ENCODE measurements at regions not wholly inside any gene's neighbourhood (a gene's known extent, or its start where the extent isn't known, plus 50 kb on each side); places are given as distances from the start of the nearest gene placed in this dataset.

DNA sequence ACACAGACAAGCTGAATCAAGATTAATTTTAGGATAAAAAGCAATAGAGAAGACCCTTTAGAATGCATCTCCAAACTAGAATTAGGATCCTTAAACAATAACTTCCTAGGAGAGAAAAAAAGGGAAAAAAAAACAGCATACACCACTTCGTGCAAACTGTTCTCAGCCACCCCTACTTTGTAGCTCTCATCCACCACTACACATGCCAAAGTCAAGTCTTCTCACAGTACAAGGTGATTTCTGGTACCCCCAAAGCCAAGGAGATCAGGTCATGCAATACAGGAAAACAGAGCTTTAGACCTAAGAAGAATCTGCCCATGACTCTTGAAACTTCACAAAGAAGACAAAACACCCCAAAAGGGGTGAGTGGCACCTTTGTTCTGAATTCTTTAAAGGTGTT is 166.9 kb downstream of the SUCNR1 start:
- H3K4me1 ChIP-seq (ENCODE audit: control insufficient read depth in 1 of 2, low read depth in 2 of 2): peaks cover 5 to 15% of the 10 kb centered on the region in 2 donors
- H3K36me3 ChIP-seq: no peaks in the 10 kb centered on the region
- H3K4me3 ChIP-seq: no peak overlapping the region
- H3K27ac ChIP-seq: no peak overlapping the region
- H3K27me3 ChIP-seq (replicated peaks; ENCODE audit: insufficient read depth): no peaks in the 10 kb centered on the region
- no peaks in the 10 kb centered on the region for H3K9me3 ChIP-seq
- TF ChIP-seq, protein P1, sequence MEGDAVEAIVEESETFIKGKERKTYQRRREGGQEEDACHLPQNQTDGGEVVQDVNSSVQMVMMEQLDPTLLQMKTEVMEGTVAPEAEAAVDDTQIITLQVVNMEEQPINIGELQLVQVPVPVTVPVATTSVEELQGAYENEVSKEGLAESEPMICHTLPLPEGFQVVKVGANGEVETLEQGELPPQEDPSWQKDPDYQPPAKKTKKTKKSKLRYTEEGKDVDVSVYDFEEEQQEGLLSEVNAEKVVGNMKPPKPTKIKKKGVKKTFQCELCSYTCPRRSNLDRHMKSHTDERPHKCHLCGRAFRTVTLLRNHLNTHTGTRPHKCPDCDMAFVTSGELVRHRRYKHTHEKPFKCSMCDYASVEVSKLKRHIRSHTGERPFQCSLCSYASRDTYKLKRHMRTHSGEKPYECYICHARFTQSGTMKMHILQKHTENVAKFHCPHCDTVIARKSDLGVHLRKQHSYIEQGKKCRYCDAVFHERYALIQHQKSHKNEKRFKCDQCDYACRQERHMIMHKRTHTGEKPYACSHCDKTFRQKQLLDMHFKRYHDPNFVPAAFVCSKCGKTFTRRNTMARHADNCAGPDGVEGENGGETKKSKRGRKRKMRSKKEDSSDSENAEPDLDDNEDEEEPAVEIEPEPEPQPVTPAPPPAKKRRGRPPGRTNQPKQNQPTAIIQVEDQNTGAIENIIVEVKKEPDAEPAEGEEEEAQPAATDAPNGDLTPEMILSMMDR (IDR thresholded peaks at IDR 0.05): no peak
- ATAC-seq (ENCODE audit: insufficient number of reproducible peaks, low FRiP score, low read depth) (no peak), DNase-seq (ENCODE audit: low spot score) (no peak)

DNA sequence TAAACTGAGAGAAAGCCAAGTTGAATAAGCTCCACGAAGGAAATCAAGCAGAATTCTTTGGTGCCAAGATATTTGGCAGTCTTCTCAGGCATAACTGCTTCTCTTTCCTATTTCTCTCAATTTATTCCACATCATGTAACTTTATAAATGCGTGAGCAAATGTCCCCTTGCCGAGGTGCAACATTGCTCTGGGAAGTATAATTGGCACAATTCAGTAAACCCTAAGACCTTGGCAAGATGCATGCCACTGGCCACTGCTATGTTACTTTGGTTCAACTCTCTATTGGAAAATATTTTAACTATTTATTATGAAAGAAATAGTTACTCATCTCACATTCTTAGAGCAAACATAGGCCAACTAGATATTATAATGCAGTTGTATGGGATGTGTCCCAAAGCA is 170.2 kb downstream of the SUCNR1 start:
- DNase-seq (ENCODE audit: low spot score) (no peak), ATAC-seq (ENCODE audit: insufficient number of reproducible peaks, low FRiP score, low read depth) (peak; percentile 31)
- Histone ChIP-seq H3K36me3 (no peaks in the 10 kb centered on the region), H3K27me3 (replicated peaks; ENCODE audit: insufficient read depth) (no peaks in the 10 kb centered on the region), H3K4me1 (ENCODE audit: control insufficient read depth in 1 of 2, low read depth in 2 of 2) (peaks cover 5 to 29% of the 10 kb centered on the region in 2 donors), H3K4me3 (no peak overlapping the region), H3K27ac (peak overlapping the region; percentile 13 to 38), H3K9me3 (no peaks in the 10 kb centered on the region)
- TF ChIP-seq, protein P1 (IDR thresholded peaks at IDR 0.05): no peak

DNA sequence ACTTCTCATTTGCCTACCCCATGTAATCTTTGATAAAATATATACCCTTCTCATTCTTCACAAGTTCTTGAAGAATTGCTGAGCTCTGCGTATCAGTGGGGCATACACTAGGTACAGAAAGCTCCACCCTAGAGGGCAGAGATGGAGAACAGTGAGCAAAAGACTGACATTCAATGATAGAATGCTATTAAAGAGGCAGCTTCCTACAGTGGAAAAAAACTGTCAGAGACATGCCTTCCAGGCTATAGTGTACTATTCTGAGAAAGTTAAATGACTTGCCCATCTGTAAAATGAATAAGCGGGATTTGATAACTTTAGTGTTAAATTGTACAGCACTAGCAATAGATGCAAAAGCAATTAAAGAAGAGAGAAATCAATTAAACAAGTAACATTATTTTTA is 172.8 kb downstream of the SUCNR1 start:
- Histone ChIP-seq H3K27me3 (replicated peaks; ENCODE audit: insufficient read depth) (no peaks in the 10 kb centered on the region), H3K4me3 (no peak overlapping the region), H3K27ac (no peak overlapping the region), H3K4me1 (ENCODE audit: control insufficient read depth in 1 of 2, low read depth in 2 of 2) (peaks cover 5 to 29% of the 10 kb centered on the region in 2 donors), H3K9me3 (no peaks in the 10 kb centered on the region), H3K36me3 (no peaks in the 10 kb centered on the region)
- DNase-seq (ENCODE audit: low spot score): no peak
- no peak for ATAC-seq (ENCODE audit: insufficient number of reproducible peaks, low FRiP score, low read depth)
- TF ChIP-seq, protein P1 (IDR thresholded peaks at IDR 0.05): no peak

DNA sequence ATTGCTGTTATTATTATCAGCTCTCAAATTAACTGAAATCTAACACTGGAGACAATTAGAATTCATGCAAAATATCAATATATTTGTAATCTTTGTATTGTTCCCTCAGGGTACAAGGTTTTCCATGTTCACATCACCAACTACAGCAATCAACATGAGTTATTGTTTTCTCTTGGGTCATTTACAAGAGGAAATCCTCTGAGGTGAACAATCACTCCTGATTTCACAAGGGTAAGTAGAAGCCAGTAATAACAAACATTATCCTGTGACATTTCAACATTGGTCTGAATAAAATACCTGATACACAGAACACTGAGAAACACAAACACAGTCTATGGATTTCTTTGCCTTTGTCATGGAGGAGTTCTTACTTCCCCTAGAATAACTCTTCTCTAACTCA is 174.0 kb downstream of the SUCNR1 start:
- no peak overlapping the region for H3K27ac ChIP-seq
- DNase-seq (ENCODE audit: low spot score) (no peak), ATAC-seq (ENCODE audit: insufficient number of reproducible peaks, low FRiP score, low read depth) (peak; percentile 42)
- peaks cover 5 to 29% of the 10 kb centered on the region in 2 donors for H3K4me1 ChIP-seq (ENCODE audit: control insufficient read depth in 1 of 2, low read depth in 2 of 2)
- H3K36me3 ChIP-seq: no peaks in the 10 kb centered on the region
- H3K9me3 ChIP-seq: no peaks in the 10 kb centered on the region
- TF ChIP-seq, protein P1 (IDR thresholded peaks at IDR 0.05): no peak
- no peaks in the 10 kb centered on the region for H3K27me3 ChIP-seq (replicated peaks; ENCODE audit: insufficient read depth)
- H3K4me3 ChIP-seq: no peak overlapping the region

DNA sequence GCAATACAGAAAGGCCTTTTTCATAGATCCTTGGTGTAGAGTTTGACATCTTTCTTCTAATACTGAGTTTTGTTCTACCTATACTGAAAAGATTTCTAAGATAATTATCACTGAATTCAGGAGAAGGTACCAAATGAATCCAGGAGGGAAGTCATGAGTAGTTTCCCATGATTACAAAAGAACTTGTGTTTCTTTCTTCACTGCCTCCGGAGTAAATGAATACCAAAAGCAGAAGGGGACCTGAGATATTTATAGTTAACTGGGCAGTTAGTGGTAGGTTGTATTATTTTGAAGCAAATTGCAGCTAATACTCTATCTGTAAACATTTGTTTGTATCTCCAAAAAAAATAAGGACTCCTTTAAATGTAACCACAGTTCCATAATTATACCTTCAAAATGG is 175.4 kb downstream of the SUCNR1 start:
- Histone ChIP-seq H3K27ac (no peak overlapping the region), H3K4me1 (ENCODE audit: control insufficient read depth in 1 of 2, low read depth in 2 of 2) (peaks cover 3 to 17% of the 10 kb centered on the region in 2 donors), H3K27me3 (replicated peaks; ENCODE audit: insufficient read depth) (no peaks in the 10 kb centered on the region), H3K9me3 (no peaks in the 10 kb centered on the region), H3K4me3 (no peak overlapping the region), H3K36me3 (no peaks in the 10 kb centered on the region)
- no peak for DNase-seq (ENCODE audit: low spot score)
- ATAC-seq (ENCODE audit: insufficient number of reproducible peaks, low FRiP score, low read depth): no peak
- TF ChIP-seq, protein P1 (IDR thresholded peaks at IDR 0.05): no peak
